Spleen (tissue), 11 donors: ENCODE measurements at regions not wholly inside any gene's neighbourhood (a gene's known extent, or its start where the extent isn't known, plus 50 kb on each side); places are given as distances from the start of the nearest gene placed in this dataset.

Experiments used
- DNase-seq: peaks from one replicate; pipeline ENCODE4 v3.0.0-alpha.2; 2020
- H3K27ac ChIP-seq, 8 donors: fragments of 200-600 bp; sonication (generic) in 7 of 8; 1 replicate in 4 of 8; 2 replicates in 4 of 8; pipeline versions ENCODE4 v1.5.0 to v1.8.0; 2016 to 2021; ENCODE audit warnings: inconsistent platforms in 4 of 8, mild to moderate bottlenecking in 4 of 8, moderate library complexity in 1 of 8
- H3K27me3 ChIP-seq, 7 donors: fragments of 200-600 bp; sonication (generic) in 6 of 7; replicated peaks in 1 of 7; 1 replicate in 4 of 7; 2 replicates in 3 of 7; pipeline versions ENCODE4 v1.5.0 to v1.8.0; 2016 to 2021; ENCODE audit warnings: inconsistent platforms in 3 of 7, mild to moderate bottlenecking in 1 of 7
- H3K36me3 ChIP-seq, 6 donors: fragments of 200-600 bp; sonication (generic) in 5 of 6; 1 replicate in 4 of 6; 2 replicates in 2 of 6; pipeline versions ENCODE4 v1.5.0 to v1.8.0; 2016 to 2021; ENCODE audit warnings: inconsistent platforms in 2 of 6
- H3K4me1 ChIP-seq, 6 donors: fragments of 200-600 bp; sonication (generic) in 5 of 6; 1 replicate in 3 of 6; 2 replicates in 3 of 6; pipeline versions ENCODE4 v1.5.0 to v1.8.0; 2016 to 2021; ENCODE audit warnings: inconsistent platforms in 3 of 6
- H3K4me3 ChIP-seq, 8 donors: fragments of 200-600 bp; sonication (generic) in 7 of 8; 1 replicate in 4 of 8; 2 replicates in 4 of 8; pipeline versions ENCODE4 v1.5.0 to v1.8.0; 2016 to 2021; ENCODE audit warnings: inconsistent platforms in 4 of 8, mild to moderate bottlenecking in 4 of 8, moderate library complexity in 2 of 8
- H3K9me3 ChIP-seq, 8 donors: fragments of 200-600 bp; sonication (generic) in 7 of 8; 1 replicate in 4 of 8; 2 replicates in 4 of 8; pipeline versions ENCODE4 v1.5.0 to v1.8.0; 2016 to 2021; ENCODE audit warnings: inconsistent platforms in 4 of 8
- POLR2A ChIP-seq, 3 donors: fragments of 450-650 bp; IDR thresholded peaks; one replicate each; pipeline ENCODE4 v1.5.1; 2017; ENCODE audit warnings: antibody characterized with exemption in 3 of 3, mild to moderate bottlenecking in 1 of 3
- POLR2AphosphoS5 ChIP-seq, 3 donors: sonication (generic); formaldehyde crosslinking; IDR thresholded peaks; one replicate each; pipeline ENCODE4 v1.5.1; 2017; ENCODE audit warnings: antibody characterized with exemption in 3 of 3
- WGBS, 5 donors: extraction: QIAGEN DNeasy Blood & Tissue Kit in 3 of 5; methylation state at CpG; one replicate each; pipeline versions ENCODE4 v1.1.5 to v1.1.7; 2013 to 2018; 5-methylcytosine and 5-hydroxymethylcytosine counted together
- intact Hi-C: fragments of 100-400 bp; cut with DNase I; formaldehyde crosslinking; loops from one replicate; pipeline ENCODE4 v1.15.0; 2023; ENCODE audit warnings: low total_unique reads
- TF ChIP-seq, protein P1 (sequence below), 11 experiments: fragments of 200-600 bp in 7 of 11; fragments of 450-650 bp in 4 of 11; sonication (generic) in 4 of 11; IDR thresholded peaks in 8 of 11; conservative IDR thresholded peaks in 3 of 11; 1 replicate in 7 of 11; 2 replicates in 4 of 11; pipeline versions ENCODE4 v1.4.0 to v1.8.0; 2016 to 2021; ENCODE audit warnings: antibody characterized with exemption in 11 of 11, inconsistent platforms in 4 of 11, mild to moderate bottlenecking in 1 of 11
- donor health status: healthy with polysubstance abuse.
- donor health status: DM: no; HTN: no; CAD: no; lungs with moderate emphysema.
- donor health status: DM: no; HTN: no; CAD: no.
- donor health status: Bipolar disorder and iron deficiency.
- donor health status: healthy.
- donor health status: DM: no; HTN: no; CAD: no.
- donor health status: DM: yes; HTN: yes; CAD: no.

DNA sequence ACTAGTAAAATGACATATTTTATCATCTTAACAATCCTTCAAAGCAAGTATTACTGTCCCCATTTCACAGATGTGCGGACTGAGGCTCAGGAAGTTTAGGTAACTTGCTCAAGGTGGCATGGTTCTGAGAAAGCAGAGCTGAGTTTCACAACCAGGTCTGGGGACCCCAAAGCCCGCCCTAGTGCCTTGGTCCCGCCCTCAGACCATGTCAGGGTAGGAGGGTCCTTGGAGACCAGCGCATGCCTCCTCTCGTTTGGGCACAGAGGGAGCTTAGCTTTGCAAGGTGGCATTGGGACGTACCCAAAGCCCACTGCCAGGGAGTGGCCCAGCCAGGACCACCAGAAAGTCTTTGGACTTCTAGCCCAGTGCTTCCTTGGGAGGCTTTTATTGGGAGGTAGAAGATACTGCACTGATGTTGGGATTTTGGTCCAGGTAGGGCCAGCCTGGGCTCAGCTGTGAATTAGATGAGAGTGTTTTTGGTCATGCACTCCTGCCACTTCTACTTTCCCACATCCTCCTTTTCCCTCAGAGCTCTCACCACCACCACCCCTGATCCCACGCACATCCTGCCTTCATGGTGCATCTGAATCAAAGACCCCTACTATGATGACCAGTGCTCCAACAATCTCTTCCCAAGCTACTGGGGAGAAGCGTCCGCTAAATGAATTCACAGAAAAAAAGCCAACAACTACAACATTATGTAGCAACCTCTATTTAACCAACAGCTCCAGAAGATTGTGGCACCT lies 307.9 kb downstream of the TLE3 start:
- WGBS, 5 donors: 75 to 93% (median 87%) methylated on average over 9 of the region's 9 CpGs

DNA sequence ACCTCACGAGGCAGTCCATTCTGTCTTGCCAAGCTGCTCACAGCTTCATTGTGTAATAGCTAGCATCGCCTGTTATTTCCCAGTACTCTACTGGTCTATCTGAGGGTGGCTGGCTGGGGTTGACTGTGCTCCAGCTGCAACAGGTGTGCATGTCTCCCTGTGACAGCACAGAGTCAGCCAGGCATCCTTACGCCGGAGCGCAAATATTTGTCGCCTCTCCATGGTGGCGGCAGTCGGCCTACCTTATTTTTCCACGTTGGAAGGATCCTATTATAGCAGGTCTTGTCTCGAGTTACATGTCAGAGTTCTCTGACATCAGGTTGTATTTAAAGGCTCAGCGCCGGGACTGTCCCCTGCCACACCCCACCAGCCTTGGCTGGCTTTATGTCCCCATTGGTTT lies 307.1 kb downstream of the TLE3 start:
- H3K4me1 ChIP-seq: peaks cover 0 to 10% (median 0%) of the 10 kb centered on the region in 6 donors
- TF ChIP-seq, protein P1, sequence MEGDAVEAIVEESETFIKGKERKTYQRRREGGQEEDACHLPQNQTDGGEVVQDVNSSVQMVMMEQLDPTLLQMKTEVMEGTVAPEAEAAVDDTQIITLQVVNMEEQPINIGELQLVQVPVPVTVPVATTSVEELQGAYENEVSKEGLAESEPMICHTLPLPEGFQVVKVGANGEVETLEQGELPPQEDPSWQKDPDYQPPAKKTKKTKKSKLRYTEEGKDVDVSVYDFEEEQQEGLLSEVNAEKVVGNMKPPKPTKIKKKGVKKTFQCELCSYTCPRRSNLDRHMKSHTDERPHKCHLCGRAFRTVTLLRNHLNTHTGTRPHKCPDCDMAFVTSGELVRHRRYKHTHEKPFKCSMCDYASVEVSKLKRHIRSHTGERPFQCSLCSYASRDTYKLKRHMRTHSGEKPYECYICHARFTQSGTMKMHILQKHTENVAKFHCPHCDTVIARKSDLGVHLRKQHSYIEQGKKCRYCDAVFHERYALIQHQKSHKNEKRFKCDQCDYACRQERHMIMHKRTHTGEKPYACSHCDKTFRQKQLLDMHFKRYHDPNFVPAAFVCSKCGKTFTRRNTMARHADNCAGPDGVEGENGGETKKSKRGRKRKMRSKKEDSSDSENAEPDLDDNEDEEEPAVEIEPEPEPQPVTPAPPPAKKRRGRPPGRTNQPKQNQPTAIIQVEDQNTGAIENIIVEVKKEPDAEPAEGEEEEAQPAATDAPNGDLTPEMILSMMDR (IDR thresholded peaks at IDR 0.05 in 8 of 11, conservative IDR thresholded peaks at IDR 0.05 in 3 of 11): no peak
- no peak for TF ChIP-seq POLR2A (IDR thresholded peaks at IDR 0.05)
- TF ChIP-seq POLR2AphosphoS5 (IDR thresholded peaks at IDR 0.05): no peak
- H3K27ac ChIP-seq: no peak overlapping the region
- H3K36me3 ChIP-seq: no peaks in the 10 kb centered on the region
- 76 to 94% (median 91%) methylated on average over 12 of the region's 12 CpGs for WGBS, 5 donors
- intact Hi-C loops: no loop called here
- peaks cover 0 to 15% (median 9%) of the 10 kb centered on the region in 8 donors for H3K9me3 ChIP-seq
- H3K27me3 ChIP-seq: peaks cover 0 to 28% (median 0%) of the 10 kb centered on the region in 7 donors
- no peak overlapping the region for H3K4me3 ChIP-seq
- peak; percentile 31 for DNase-seq

More for the DNA sequence above, 307.9 kb downstream of the TLE3 start:
- no peak overlapping the region for H3K4me3 ChIP-seq
- no peaks in the 10 kb centered on the region for H3K36me3 ChIP-seq
- intact Hi-C loops: no loop called here
- peaks cover 0 to 15% (median 9%) of the 10 kb centered on the region in 8 donors for H3K9me3 ChIP-seq
- DNase-seq: peak; percentile 50
- peaks cover 0 to 4% (median 0%) of the 10 kb centered on the region in 6 donors for H3K4me1 ChIP-seq
- no peak overlapping the region for H3K27ac ChIP-seq
- H3K27me3 ChIP-seq: peaks cover 0 to 31% (median 0%) of the 10 kb centered on the region in 7 donors
- no peak for TF ChIP-seq POLR2AphosphoS5 (IDR thresholded peaks at IDR 0.05)

- WGBS, 5 donors: 78 to 98% (median 96%) methylated on average over 4 of the region's 4 CpGs
- no peaks in the 10 kb centered on the region for H3K36me3 ChIP-seq
- peaks cover 0 to 16% (median 0%) of the 10 kb centered on the region in 6 donors for H3K4me1 ChIP-seq
- no peak overlapping the region for H3K27ac ChIP-seq
- TF ChIP-seq POLR2A (IDR thresholded peaks at IDR 0.05): no peak
- TF ChIP-seq POLR2AphosphoS5 (IDR thresholded peaks at IDR 0.05): no peak
- TF ChIP-seq, protein P1 (IDR thresholded peaks at IDR 0.05 in 8 of 11, conservative IDR thresholded peaks at IDR 0.05 in 3 of 11): no peak
- H3K27me3 ChIP-seq: peaks cover 0 to 19% (median 0%) of the 10 kb centered on the region in 7 donors
- intact Hi-C loops: no loop called here
- H3K9me3 ChIP-seq: peaks cover 0 to 15% (median 9%) of the 10 kb centered on the region in 8 donors
- DNase-seq: peak; percentile 49
- H3K4me3 ChIP-seq: no peak overlapping the region
Measured at GRCh38 chr15:69792823-69793222, 304.9 kb downstream of the TLE3 start.

DNA sequence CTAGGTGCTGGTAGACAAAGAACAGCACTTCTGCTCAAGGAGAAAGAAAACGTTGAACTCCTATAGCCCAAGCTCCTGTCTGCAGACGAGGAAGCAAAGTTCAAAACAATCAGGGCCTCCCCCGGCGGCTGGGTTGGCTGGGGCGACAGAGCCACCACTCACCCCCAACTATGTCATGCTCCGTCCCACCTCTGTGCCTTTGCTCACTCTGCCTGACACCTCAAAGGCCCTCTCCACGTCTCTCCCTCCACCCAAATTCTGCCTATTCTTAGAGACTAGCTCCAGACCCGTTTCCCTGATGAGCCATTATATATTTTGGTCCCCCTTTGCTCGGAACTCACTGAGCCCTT lies 304.3 kb downstream of the TLE3 start:
- Histone ChIP-seq H3K27me3 (peaks cover 0 to 13% (median 0%) of the 10 kb centered on the region in 7 donors), H3K4me1 (peaks cover 0 to 20% (median 1%) of the 10 kb centered on the region in 6 donors), H3K4me3 (no peak overlapping the region), H3K36me3 (no peaks in the 10 kb centered on the region), H3K27ac (no peak overlapping the region), H3K9me3 (peaks cover 0 to 15% (median 9%) of the 10 kb centered on the region in 8 donors)
- intact Hi-C loops: no loop called here
- DNase-seq: peak; percentile 32
- WGBS, 5 donors: 83 to 87% (median 85%) methylated on average over 7 to 9 of the region's 9 CpGs
- TF ChIP-seq, protein P1 (IDR thresholded peaks at IDR 0.05 in 8 of 11, conservative IDR thresholded peaks at IDR 0.05 in 3 of 11): no peak
- TF ChIP-seq POLR2AphosphoS5 (IDR thresholded peaks at IDR 0.05): no peak
- no peak for TF ChIP-seq POLR2A (IDR thresholded peaks at IDR 0.05)
